ENCODE measurements at regions not wholly inside any gene's neighbourhood (a gene's known extent, or its start where the extent isn't known, plus 50 kb on each side); places are given as distances from the start of the nearest gene placed in this dataset.

DNA sequence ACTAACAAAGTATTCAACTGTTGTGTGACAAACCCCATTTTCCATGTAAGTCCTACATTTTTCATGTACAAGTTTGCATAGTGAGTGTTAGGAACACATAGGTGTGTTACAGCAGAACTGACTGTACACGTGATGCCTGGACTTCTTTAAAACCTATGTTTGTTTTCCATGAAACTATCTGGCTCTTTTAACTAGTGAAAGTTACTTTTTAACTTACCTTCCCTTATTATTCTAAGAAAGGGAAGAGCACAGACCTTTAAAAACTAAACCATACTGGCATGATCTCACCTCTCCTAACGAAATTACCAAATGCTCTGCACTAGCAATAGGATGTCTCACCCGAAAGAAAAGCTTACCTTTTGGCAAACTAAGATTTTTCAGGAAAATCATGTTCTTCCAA lies 87.8 kb downstream of the CENPW start (continued):
- no peak for TF ChIP-seq JUNB (IDR thresholded peaks at IDR 0.05; ENCODE audit: unreplicated experiment)
- TF ChIP-seq, protein P1, sequence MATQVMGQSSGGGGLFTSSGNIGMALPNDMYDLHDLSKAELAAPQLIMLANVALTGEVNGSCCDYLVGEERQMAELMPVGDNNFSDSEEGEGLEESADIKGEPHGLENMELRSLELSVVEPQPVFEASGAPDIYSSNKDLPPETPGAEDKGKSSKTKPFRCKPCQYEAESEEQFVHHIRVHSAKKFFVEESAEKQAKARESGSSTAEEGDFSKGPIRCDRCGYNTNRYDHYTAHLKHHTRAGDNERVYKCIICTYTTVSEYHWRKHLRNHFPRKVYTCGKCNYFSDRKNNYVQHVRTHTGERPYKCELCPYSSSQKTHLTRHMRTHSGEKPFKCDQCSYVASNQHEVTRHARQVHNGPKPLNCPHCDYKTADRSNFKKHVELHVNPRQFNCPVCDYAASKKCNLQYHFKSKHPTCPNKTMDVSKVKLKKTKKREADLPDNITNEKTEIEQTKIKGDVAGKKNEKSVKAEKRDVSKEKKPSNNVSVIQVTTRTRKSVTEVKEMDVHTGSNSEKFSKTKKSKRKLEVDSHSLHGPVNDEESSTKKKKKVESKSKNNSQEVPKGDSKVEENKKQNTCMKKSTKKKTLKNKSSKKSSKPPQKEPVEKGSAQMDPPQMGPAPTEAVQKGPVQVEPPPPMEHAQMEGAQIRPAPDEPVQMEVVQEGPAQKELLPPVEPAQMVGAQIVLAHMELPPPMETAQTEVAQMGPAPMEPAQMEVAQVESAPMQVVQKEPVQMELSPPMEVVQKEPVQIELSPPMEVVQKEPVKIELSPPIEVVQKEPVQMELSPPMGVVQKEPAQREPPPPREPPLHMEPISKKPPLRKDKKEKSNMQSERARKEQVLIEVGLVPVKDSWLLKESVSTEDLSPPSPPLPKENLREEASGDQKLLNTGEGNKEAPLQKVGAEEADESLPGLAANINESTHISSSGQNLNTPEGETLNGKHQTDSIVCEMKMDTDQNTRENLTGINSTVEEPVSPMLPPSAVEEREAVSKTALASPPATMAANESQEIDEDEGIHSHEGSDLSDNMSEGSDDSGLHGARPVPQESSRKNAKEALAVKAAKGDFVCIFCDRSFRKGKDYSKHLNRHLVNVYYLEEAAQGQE (IDR thresholded peaks at IDR 0.05; ENCODE audit: unreplicated experiment) = no peak
- TF ChIP-seq ZNF114 (CRISPR knock-in tag; IDR thresholded peaks at IDR 0.05) = no peak

DNA sequence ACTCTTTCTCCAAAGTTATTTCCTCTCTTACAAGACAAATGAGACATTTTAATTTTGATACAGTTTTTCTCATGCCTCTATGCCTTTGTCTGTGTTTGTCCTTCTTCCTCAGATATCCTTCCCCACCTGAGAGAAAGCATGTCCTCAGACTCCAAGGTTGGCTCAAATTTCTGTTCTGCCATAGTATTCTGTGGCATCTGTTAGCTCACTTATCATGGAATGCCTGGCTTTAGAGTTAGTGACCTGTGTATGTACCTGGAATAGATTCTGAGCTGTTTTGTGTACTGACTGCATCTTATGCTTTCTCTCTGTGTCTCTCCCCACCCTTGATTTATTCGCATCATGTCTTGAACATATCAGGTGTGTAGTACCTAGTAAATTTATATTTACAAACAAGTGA lies 90.0 kb downstream of the CENPW start:
- no peaks in the 10 kb centered on the region for H3K9me3 Mint-ChIP-seq
- no peaks in the 10 kb centered on the region for H3K9me2 ChIP-seq (ENCODE audit: insufficient read depth)
- no peak overlapping the region for H3K4me3 ChIP-seq
- H3K4me1 Mint-ChIP-seq = peaks cover 8% of the 10 kb centered on the region
- no peaks in the 10 kb centered on the region for H3F3A ChIP-seq (replicated peaks; ENCODE audit: low read depth)
- H3K4me2 ChIP-seq = no peak overlapping the region
- ATAC-seq = no peak
- H3K36me3 Mint-ChIP-seq (ENCODE audit: low read depth) = no peaks in the 10 kb centered on the region
- no peaks in the 10 kb centered on the region for H3K4me1 ChIP-seq (ENCODE audit: insufficient read depth)
- no peak overlapping the region; the same call in 1 of the 2 replicates for H3K27ac Mint-ChIP-seq
- H4K20me1 ChIP-seq (replicated peaks; ENCODE audit: insufficient read depth) = no peaks in the 10 kb centered on the region
- no peak overlapping the region for H3K4me3 Mint-ChIP-seq
- no peaks in the 10 kb centered on the region for H3K27me3 ChIP-seq (ENCODE audit: insufficient read depth)
- H3K79me2 ChIP-seq (replicated peaks; ENCODE audit: insufficient read depth) = no peaks in the 10 kb centered on the region
- H3K27me3 Mint-ChIP-seq (ENCODE audit: insufficient read depth, low read depth, poor library complexity) = peaks cover 4% of the 10 kb centered on the region
- no peaks in the 10 kb centered on the region for H3K36me3 ChIP-seq (ENCODE audit: insufficient read depth)
- no peak overlapping the region for H2AFZ ChIP-seq
- no peak overlapping the region for H3K27ac ChIP-seq (ENCODE audit: low read depth)
- no peak for DNase-seq (ENCODE audit: low spot score)
- TF ChIP-seq, protein P2, sequence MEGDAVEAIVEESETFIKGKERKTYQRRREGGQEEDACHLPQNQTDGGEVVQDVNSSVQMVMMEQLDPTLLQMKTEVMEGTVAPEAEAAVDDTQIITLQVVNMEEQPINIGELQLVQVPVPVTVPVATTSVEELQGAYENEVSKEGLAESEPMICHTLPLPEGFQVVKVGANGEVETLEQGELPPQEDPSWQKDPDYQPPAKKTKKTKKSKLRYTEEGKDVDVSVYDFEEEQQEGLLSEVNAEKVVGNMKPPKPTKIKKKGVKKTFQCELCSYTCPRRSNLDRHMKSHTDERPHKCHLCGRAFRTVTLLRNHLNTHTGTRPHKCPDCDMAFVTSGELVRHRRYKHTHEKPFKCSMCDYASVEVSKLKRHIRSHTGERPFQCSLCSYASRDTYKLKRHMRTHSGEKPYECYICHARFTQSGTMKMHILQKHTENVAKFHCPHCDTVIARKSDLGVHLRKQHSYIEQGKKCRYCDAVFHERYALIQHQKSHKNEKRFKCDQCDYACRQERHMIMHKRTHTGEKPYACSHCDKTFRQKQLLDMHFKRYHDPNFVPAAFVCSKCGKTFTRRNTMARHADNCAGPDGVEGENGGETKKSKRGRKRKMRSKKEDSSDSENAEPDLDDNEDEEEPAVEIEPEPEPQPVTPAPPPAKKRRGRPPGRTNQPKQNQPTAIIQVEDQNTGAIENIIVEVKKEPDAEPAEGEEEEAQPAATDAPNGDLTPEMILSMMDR (conservative IDR thresholded peaks at IDR 0.05; ENCODE audit: low read depth in 2 of 2) = no peak
- TF ChIP-seq, protein P3, sequence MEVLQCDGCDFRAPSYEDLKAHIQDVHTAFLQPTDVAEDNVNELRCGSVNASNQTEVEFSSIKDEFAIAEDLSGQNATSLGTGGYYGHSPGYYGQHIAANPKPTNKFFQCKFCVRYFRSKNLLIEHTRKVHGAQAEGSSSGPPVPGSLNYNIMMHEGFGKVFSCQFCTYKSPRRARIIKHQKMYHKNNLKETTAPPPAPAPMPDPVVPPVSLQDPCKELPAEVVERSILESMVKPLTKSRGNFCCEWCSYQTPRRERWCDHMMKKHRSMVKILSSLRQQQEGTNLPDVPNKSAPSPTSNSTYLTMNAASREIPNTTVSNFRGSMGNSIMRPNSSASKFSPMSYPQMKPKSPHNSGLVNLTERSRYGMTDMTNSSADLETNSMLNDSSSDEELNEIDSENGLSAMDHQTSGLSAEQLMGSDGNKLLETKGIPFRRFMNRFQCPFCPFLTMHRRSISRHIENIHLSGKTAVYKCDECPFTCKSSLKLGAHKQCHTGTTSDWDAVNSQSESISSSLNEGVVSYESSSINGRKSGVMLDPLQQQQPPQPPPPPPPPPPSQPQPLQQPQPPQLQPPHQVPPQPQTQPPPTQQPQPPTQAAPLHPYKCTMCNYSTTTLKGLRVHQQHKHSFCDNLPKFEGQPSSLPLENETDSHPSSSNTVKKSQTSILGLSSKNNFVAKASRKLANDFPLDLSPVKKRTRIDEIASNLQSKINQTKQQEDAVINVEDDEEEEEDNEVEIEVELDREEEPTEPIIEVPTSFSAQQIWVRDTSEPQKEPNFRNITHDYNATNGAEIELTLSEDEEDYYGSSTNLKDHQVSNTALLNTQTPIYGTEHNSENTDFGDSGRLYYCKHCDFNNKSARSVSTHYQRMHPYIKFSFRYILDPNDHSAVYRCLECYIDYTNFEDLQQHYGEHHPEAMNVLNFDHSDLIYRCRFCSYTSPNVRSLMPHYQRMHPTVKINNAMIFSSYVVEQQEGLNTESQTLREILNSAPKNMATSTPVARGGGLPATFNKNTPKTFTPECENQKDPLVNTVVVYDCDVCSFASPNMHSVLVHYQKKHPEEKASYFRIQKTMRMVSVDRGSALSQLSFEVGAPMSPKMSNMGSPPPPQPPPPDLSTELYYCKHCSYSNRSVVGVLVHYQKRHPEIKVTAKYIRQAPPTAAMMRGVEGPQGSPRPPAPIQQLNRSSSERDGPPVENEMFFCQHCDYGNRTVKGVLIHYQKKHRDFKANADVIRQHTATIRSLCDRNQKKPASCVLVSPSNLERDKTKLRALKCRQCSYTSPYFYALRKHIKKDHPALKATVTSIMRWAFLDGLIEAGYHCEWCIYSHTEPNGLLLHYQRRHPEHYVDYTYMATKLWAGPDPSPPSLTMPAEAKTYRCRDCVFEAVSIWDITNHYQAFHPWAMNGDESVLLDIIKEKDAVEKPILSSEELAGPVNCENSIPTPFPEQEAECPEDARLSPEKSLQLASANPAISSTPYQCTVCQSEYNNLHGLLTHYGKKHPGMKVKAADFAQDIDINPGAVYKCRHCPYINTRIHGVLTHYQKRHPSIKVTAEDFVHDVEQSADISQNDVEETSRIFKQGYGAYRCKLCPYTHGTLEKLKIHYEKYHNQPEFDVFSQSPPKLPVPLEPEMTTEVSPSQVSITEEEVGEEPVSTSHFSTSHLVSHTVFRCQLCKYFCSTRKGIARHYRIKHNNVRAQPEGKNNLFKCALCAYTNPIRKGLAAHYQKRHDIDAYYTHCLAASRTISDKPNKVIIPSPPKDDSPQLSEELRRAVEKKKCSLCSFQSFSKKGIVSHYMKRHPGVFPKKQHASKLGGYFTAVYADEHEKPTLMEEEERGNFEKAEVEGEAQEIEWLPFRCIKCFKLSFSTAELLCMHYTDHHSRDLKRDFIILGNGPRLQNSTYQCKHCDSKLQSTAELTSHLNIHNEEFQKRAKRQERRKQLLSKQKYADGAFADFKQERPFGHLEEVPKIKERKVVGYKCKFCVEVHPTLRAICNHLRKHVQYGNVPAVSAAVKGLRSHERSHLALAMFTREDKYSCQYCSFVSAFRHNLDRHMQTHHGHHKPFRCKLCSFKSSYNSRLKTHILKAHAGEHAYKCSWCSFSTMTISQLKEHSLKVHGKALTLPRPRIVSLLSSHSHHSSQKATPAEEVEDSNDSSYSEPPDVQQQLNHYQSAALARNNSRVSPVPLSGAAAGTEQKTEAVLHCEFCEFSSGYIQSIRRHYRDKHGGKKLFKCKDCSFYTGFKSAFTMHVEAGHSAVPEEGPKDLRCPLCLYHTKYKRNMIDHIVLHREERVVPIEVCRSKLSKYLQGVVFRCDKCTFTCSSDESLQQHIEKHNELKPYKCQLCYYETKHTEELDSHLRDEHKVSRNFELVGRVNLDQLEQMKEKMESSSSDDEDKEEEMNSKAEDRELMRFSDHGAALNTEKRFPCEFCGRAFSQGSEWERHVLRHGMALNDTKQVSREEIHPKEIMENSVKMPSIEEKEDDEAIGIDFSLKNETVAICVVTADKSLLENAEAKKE (CRISPR knock-in tag; IDR thresholded peaks at IDR 0.05) = no peak
- TF ChIP-seq JUNB (IDR thresholded peaks at IDR 0.05; ENCODE audit: unreplicated experiment) = no peak
- TF ChIP-seq, protein P4, sequence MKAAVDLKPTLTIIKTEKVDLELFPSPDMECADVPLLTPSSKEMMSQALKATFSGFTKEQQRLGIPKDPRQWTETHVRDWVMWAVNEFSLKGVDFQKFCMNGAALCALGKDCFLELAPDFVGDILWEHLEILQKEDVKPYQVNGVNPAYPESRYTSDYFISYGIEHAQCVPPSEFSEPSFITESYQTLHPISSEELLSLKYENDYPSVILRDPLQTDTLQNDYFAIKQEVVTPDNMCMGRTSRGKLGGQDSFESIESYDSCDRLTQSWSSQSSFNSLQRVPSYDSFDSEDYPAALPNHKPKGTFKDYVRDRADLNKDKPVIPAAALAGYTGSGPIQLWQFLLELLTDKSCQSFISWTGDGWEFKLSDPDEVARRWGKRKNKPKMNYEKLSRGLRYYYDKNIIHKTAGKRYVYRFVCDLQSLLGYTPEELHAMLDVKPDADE (IDR thresholded peaks at IDR 0.05) = no peak
- no peak for TF ChIP-seq NANOG (IDR thresholded peaks at IDR 0.05; ENCODE audit: borderline replicate concordance)
- TF ChIP-seq ZNF331 (CRISPR knock-in tag; IDR thresholded peaks at IDR 0.05; ENCODE audit: low read depth) = no peak
- no peak for TF ChIP-seq STAT1 (IDR thresholded peaks at IDR 0.05; ENCODE audit: unreplicated experiment)
- TF ChIP-seq CREB1 (CRISPR knock-in tag; IDR thresholded peaks at IDR 0.05; ENCODE audit: low read depth) = no peak
- TF ChIP-seq POLR2AphosphoS5 (IDR thresholded peaks at IDR 0.05; ENCODE audit: low read depth) = no peak
- no peak for TF ChIP-seq EZH2phosphoT487 (IDR thresholded peaks at IDR 0.05; ENCODE audit: unreplicated experiment)
- TF ChIP-seq ZNF114 (CRISPR knock-in tag; IDR thresholded peaks at IDR 0.05) = no peak
- no peak for TF ChIP-seq EZH2 (IDR thresholded peaks at IDR 0.05; ENCODE audit: low read depth, unreplicated experiment)
